GM19238 (cell line): ENCODE measurements at regions not wholly inside any gene's neighbourhood (a gene's known extent, or its start where the extent isn't known, plus 50 kb on each side); places are given as distances from the start of the nearest gene placed in this dataset.
A peak's percentile ranks its signal among the peaks of the same experiment; 100 is the strongest.

Source experiments
- DNase-seq: peaks from one replicate; pipeline ENCODE4 v3.0.0; 2011; ENCODE audit warnings: low spot score; ENCODE audit not compliant: insufficient read length

- DNase-seq = no peak
These were observed 299.7 kb downstream of the CWC27 start for GRCh38 chr5:65068410-65068809.

- DNase-seq = no peak
These were observed 301.3 kb downstream of the CWC27 start for GRCh38 chr5:65070026-65070425.

- DNase-seq = no peak
These were observed 304.1 kb downstream of the CWC27 start for GRCh38 chr5:65072850-65073249.

GRCh38 chr5:65073250-65073661, 304.5 kb downstream of the CWC27 start:
- no peak for DNase-seq

GRCh38 chr5:65075623-65076250, 307.0 kb downstream of the CWC27 start:
- DNase-seq = no peak

- peak; percentile 19 for DNase-seq
These were observed 307.6 kb downstream of the CWC27 start for GRCh38 chr5:65076251-65076869.

- DNase-seq = no peak
These were observed 308.9 kb downstream of the CWC27 start for GRCh38 chr5:65077653-65078052.

GRCh38 chr5:65078331-65078730, 309.6 kb downstream of the CWC27 start:
- no peak for DNase-seq

- DNase-seq = no peak
These were observed 312.3 kb downstream of the CWC27 start for GRCh38 chr5:65081071-65081470.

- DNase-seq = no peak
These were observed 316.2 kb downstream of the CWC27 start for GRCh38 chr5:65084795-65085515.

- no peak for DNase-seq
These were observed 316.8 kb downstream of the CWC27 start for GRCh38 chr5:65085516-65085850.

- DNase-seq = no peak
These were observed 317.6 kb downstream of the CWC27 start for GRCh38 chr5:65086234-65086890.

GRCh38 chr5:65087154-65087553, 318.4 kb downstream of the CWC27 start:
- no peak for DNase-seq

GRCh38 chr5:65094279-65094678, 325.5 kb downstream of the CWC27 start:
- no peak for DNase-seq

GRCh38 chr5:65098393-65098792, 329.7 kb downstream of the CWC27 start:
- DNase-seq = no peak
